Spinal cord (tissue), 9 donors: ENCODE measurements at regions not wholly inside any gene's neighbourhood (a gene's known extent, or its start where the extent isn't known, plus 50 kb on each side); places are given as distances from the start of the nearest gene placed in this dataset.
A peak's percentile ranks its signal among the peaks of the same experiment; 100 is the strongest.

ENCODE experiments used
- DNase-seq, 6 donors: peaks; one replicate each; pipeline versions ENCODE4 v3.0.0 to v3.0.0-alpha.2; 2013 to 2015; ENCODE audit warnings: low spot score in 6 of 6, low read depth in 4 of 6
- H3K27ac ChIP-seq: one replicate; pipeline ENCODE4 v1.5.1; 2013; ENCODE audit warnings: low read depth, low read length, control low read depth
- H3K27me3 ChIP-seq: one replicate; pipeline ENCODE4 v1.6.1; 2013; ENCODE audit warnings: low read length; ENCODE audit not compliant: control insufficient read depth, insufficient read depth
- H3K36me3 ChIP-seq: one replicate; pipeline ENCODE4 v1.6.1; 2013; ENCODE audit warnings: low read length; ENCODE audit not compliant: control insufficient read depth, insufficient read depth
- H3K4me1 ChIP-seq: one replicate; pipeline ENCODE4 v1.6.1; 2013; ENCODE audit warnings: low read length; ENCODE audit not compliant: control insufficient read depth, insufficient read depth
- H3K4me3 ChIP-seq: one replicate; pipeline ENCODE4 v1.5.1; 2013; ENCODE audit warnings: low read depth, low read length, control low read depth
- H3K9me3 ChIP-seq: one replicate; pipeline ENCODE4 v1.6.1; 2013; ENCODE audit warnings: low read length; ENCODE audit not compliant: control insufficient read depth, insufficient read depth
- WGBS: methylation state at CpG from one replicate; pipeline ENCODE4 v1.1.5; 2013; ENCODE audit warnings: missing lambda C conversion rate; ENCODE audit not compliant: insufficient coverage; 5-methylcytosine and 5-hydroxymethylcytosine counted together
- donor health status: healthy.

DNA sequence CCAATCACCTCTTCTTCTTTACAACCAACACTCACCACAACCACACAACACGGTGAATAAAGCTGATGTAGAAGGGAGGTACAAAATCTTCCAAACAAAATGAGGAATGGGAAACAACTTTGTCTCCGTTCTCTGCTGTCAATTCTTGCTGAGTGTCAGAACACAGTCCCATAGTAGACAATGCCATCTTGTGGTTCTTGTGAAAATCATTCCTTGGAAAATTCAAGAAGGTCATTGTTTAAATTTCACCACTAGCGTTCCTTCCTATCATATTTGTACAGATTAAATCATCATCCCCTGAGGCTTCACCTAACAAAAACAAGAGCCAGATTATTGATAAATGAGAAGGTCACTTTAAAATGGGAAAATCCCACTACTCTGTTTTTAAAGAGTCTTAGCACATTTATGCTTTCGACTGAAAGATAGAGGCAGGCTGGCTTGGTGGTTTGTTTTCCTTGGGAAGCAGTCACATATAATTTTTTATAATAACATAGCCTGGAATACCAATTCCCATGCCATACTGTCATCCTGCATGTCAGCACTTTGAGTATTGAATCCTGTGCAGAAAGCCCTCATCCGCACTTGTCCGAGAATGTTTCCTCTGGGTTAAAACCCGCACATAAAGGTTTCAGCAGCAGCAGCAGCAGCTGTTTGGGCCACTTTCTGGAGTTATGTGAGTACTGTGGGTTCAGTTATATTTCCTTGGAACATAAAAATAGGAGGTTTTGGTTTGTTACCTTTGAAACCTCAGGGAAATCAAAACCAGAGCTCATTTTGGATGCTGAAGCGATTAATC, 395.0 kb upstream of the SMARCA2 start:
- no peak overlapping the region for H3K4me3 ChIP-seq
- no peaks in the 10 kb centered on the region for H3K9me3 ChIP-seq
- H3K4me1 ChIP-seq = no peaks in the 10 kb centered on the region
- DNase-seq = peak in 5 of 6 donors; percentile 17 to 89 (median 53)
- H3K27ac ChIP-seq = no peak overlapping the region
- no peaks in the 10 kb centered on the region for H3K36me3 ChIP-seq
- 94% methylated on average over 4 of the region's 8 CpGs for WGBS
- peaks cover 2% of the 10 kb centered on the region for H3K27me3 ChIP-seq

DNA sequence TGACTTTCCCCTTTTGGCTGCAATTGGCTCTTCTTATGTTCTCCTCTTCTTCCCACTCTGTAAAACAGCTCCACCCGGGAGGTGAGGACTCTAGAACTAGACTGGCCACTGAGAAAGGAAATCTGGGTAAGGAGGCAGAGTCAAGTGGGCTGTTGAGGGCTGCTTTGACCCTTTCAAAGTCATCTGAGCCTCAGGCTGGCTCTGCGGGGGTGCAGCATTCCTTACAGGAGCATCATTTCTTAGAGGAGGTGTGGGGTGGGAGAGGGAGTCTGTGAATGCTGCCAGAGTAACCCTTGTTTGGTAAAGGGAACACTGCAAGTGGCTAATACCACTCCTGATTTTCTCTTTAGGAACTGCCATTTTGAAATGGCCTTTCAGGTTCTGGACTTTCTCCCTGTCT, 377.7 kb upstream of the SMARCA2 start:
- no peaks in the 10 kb centered on the region for H3K27me3 ChIP-seq
- H3K36me3 ChIP-seq = no peaks in the 10 kb centered on the region
- 86% methylated on average over 1 of the region's 2 CpGs for WGBS
- H3K4me1 ChIP-seq = no peaks in the 10 kb centered on the region
- no peak overlapping the region for H3K27ac ChIP-seq
- H3K4me3 ChIP-seq = no peak overlapping the region
- no peak for DNase-seq
- no peaks in the 10 kb centered on the region for H3K9me3 ChIP-seq

DNA sequence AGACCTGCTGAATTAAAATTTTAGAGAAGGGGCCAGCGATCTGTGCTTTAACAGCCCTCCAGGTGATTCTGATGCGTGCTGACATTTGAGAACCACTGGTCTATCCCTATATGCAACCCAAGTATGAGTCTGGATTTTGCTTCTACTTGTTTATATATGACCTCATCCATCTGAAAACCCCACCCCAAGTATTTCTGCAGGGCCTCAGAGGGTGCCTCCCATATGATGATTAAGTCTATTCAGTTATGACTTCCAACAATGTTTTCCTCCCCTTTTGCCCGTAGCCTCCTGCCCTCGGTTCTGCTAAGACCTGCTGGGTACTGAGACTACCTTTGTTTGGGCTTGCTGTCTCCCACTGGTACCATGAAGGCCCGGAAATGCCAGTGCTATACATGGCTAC, 376.0 kb upstream of the SMARCA2 start:
- DNase-seq = no peak
- Histone ChIP-seq H3K36me3 (no peaks in the 10 kb centered on the region), H3K4me1 (no peaks in the 10 kb centered on the region), H3K27me3 (no peaks in the 10 kb centered on the region), H3K27ac (no peak overlapping the region), H3K4me3 (no peak overlapping the region), H3K9me3 (peaks cover 1% of the 10 kb centered on the region)
- 89% methylated on average over 4 of the region's 5 CpGs for WGBS

DNA sequence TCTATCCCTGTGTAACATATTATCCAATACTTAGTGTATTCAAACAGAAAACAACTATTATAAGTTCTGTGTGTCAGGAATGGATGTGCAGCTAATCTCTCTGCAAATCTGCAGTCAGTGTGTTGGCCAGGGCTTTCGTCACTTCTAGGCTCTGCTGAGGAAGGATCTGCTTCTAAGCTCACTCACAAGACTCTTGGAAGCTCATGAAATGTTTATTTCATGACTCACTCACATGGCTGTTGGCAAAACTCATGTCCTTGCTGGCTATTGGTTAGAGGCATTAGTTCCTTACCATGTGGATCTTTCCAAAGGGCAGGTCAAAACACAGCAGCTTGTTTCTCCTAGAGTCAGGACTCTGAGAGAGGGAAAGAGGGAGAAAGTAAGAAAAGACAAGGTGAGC, 367.4 kb upstream of the SMARCA2 start:
- WGBS = 85% methylated on average over 1 of the region's 1 CpG
- Histone ChIP-seq H3K36me3 (no peaks in the 10 kb centered on the region), H3K27me3 (no peaks in the 10 kb centered on the region), H3K27ac (no peak overlapping the region), H3K4me1 (no peaks in the 10 kb centered on the region), H3K9me3 (peaks cover 1% of the 10 kb centered on the region), H3K4me3 (no peak overlapping the region)
- no peak for DNase-seq

DNA sequence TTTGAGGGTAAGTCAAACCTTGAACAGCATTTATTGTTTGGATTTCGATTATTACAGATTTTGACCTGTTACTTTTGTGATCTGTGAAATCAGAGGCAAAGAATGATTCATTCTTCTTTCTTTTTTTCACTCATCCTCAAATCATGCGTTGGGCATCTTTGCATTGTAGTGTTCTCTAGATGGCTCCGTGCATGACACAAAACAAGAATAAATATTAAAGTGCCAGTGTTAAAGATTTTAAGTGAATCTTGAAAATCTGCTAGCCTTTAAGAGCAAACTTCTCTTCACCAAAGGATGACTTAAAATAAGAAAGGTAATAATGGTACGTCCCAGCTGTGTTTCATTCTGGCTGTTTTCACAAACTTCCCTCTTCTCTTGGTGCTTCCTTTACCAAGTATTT, 361.9 kb upstream of the SMARCA2 start:
- no CpG with 5 or more reads among the region's 4 CpGs for WGBS
- no peak overlapping the region for H3K27ac ChIP-seq
- H3K4me3 ChIP-seq = no peak overlapping the region
- H3K4me1 ChIP-seq = no peaks in the 10 kb centered on the region
- H3K36me3 ChIP-seq = no peaks in the 10 kb centered on the region
- no peaks in the 10 kb centered on the region for H3K9me3 ChIP-seq
- H3K27me3 ChIP-seq = no peaks in the 10 kb centered on the region
- DNase-seq = no peak

DNA sequence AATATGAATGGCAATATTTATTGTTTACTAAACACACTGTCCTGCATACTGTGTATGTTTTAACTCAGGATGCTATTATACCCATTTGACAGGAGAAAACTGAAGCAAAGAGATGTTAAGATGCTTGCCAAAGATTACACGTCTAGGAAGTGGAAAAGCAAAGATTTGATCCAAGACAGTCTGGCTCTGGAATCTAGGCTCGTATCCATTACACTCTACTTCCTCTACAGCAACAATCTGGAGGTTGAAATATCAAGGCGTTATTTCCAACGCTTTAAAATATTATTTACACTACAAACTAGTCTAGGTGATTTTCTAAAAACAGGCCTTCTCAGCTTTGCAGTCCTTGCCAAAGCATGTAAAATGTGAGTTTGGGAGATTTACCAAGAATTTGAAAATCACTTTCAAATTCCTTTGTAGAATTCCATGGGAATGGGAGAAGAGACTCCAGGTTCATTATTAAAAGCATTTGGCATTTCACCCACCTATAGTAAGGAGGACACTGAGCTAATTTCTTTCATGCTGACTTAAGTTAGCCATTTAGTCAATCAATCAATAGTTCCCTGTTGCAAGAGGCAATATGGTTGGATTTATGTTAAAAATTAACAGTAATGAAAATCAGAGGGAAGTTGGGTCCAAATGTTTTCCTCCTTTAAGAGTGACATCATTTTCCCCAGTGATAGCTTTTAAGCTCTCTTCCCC, 356.3 kb upstream of the SMARCA2 start:
- Histone ChIP-seq H3K27ac (no peak overlapping the region), H3K9me3 (no peaks in the 10 kb centered on the region), H3K27me3 (no peaks in the 10 kb centered on the region), H3K4me1 (no peaks in the 10 kb centered on the region), H3K36me3 (no peaks in the 10 kb centered on the region), H3K4me3 (no peak overlapping the region)
- DNase-seq = peak in 2 of 6 donors; percentile 3 to 57
- WGBS = no CpG with 5 or more reads among the region's 4 CpGs

DNA sequence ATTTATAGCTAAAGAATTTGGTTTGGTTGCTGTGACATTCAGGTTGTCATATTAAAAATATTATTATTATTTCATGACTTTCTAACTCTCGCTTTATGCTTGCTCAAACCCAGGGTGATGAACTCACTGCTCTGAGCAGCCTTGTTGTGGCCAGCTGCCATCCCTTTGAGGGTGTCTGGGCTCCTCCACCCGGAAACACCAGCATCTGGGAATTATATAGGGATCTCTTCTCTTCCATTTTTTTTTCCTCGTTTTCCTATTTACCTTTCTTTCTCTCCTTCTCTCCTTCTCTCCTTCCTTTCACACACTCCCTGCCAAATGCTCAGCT, 355.8 kb upstream of the SMARCA2 start:
- no peak for DNase-seq
- Histone ChIP-seq H3K4me3 (no peak overlapping the region), H3K27me3 (no peaks in the 10 kb centered on the region), H3K27ac (no peak overlapping the region), H3K4me1 (no peaks in the 10 kb centered on the region), H3K9me3 (no peaks in the 10 kb centered on the region), H3K36me3 (no peaks in the 10 kb centered on the region)
- WGBS = 94% methylated on average over 2 of the region's 3 CpGs

DNA sequence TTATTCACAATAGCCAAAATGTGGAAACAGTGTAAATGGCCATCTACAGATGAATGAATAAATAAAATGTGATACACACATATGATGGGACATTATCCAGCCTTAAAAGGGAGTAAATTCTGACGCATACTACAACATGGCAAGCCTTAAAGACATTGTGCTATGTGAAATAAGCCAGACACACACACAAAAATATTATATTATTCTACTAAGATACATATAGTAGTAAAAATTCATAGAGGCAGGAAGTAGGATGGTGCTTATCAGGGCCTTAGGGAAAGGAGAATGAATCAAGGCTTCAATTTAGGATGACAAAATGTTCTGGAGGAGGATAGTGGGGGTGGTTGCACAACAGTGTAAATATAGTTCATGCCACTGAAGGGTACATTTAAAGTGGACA, 346.7 kb upstream of the SMARCA2 start:
- Histone ChIP-seq H3K9me3 (no peaks in the 10 kb centered on the region), H3K4me3 (no peak overlapping the region), H3K27ac (no peak overlapping the region), H3K27me3 (no peaks in the 10 kb centered on the region), H3K36me3 (no peaks in the 10 kb centered on the region), H3K4me1 (no peaks in the 10 kb centered on the region)
- no CpG with 5 or more reads among the region's 1 CpG for WGBS
- DNase-seq = no peak

DNA sequence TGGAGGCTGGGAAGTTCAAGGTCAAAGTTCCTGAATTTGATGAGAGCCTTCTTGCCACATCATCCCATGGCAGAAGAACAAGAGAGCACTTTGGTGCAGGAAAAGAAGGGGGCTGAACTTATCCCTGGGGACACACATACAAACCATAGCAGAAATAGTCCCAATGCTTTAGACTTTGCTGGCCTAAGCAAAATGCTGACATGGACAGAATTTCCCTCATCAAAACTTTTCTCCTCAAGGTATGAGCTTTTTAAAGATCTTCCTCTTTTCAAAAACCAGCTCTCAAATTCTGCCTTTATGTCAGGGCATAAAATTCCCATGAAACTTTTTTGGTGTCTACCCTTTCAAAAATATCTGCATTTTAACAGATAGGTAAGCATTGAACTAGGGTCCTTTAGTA, 341.8 kb upstream of the SMARCA2 start:
- DNase-seq = no peak
- Histone ChIP-seq H3K27me3 (no peaks in the 10 kb centered on the region), H3K9me3 (no peaks in the 10 kb centered on the region), H3K4me1 (no peaks in the 10 kb centered on the region), H3K27ac (no peak overlapping the region), H3K36me3 (no peaks in the 10 kb centered on the region), H3K4me3 (no peak overlapping the region)

DNA sequence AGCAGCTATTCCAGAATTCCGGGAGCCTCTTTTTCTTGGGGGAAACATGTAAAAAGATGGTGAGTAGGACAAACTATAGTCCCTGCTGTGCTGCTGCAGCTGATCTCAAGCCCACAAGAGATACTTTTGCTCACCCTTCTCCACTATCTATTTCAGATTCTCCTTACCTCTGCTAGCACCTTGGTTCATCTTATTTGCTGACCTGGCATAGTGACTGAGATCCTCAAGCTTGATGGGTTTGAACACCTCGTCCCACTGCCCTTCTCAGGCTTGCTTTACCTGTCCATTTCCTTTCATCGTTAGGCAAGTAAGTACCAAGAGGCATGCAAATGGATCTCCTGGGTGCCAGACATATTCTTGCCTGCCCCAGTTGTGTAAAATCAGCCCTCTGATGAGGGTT, 338.4 kb upstream of the SMARCA2 start:
- Histone ChIP-seq H3K27me3 (no peaks in the 10 kb centered on the region), H3K4me1 (no peaks in the 10 kb centered on the region), H3K4me3 (no peak overlapping the region), H3K27ac (no peak overlapping the region), H3K9me3 (no peaks in the 10 kb centered on the region), H3K36me3 (no peaks in the 10 kb centered on the region)
- no peak for DNase-seq
- WGBS = 92% methylated on average over 2 of the region's 3 CpGs
